GM12878 (cell line): ENCODE measurements at regions not wholly inside any gene's neighbourhood (a gene's known extent, or its start where the extent isn't known, plus 50 kb on each side); places are given as distances from the start of the nearest gene placed in this dataset.

Experiments
- ATAC-seq: fragments of 200-7000 bp; cut with Tn5 transposase; 3 replicates; pipeline ENCODE4 v1.9.1; 2020; ENCODE audit warnings: mild to moderate bottlenecking, moderate library complexity
- BruUV-seq: library from RNA; stranded (reverse); fragments of 400-500 nt; replicated peaks from 2 replicates; lab custom pipeline; 2021; lab: Mats Ljungman, UMichigan
- CTCF ChIA-PET: fragments of 300-600 bp; sonication (Branson Sonifier 250); formaldehyde crosslinking; extraction: SDS; loops from one replicate; lab custom pipeline; 2021; ENCODE audit warnings: inconsistent platforms; lab: Yijun Ruan, JAX
- POLR2A ChIA-PET: fragments of 350-600 bp; formaldehyde crosslinking; extraction: SDS; loops from one replicate; lab custom pipeline; 2021; ENCODE audit warnings: inconsistent platforms; lab: Charles Lee
- RAD21 ChIA-PET: fragments of 300-600 bp; sonication (Branson Sonifier 250); formaldehyde crosslinking; loops from one replicate; lab custom pipeline; 2023; ENCODE audit warnings: antibody characterized with exemption; ENCODE audit not compliant: unreplicated experiment; lab: Charles Lee
- SMC1A ChIA-PET: fragments of 300-600 bp; sonication (Branson Sonifier 250); formaldehyde crosslinking; loops from one replicate; lab custom pipeline; 2023; ENCODE audit not compliant: unreplicated experiment, uncharacterized antibody; lab: Charles Lee
- DNase-seq: peaks from one replicate; pipeline ENCODE4 v3.0.0-alpha.2; 2011; ENCODE audit warnings: low read depth, low spot score
- FAIRE-seq: peaks from 3 replicates; lab custom pipeline; 2011; peaks lifted over from hg19 to GRCh38; lab: Jason Lieb, UNC
- H2AFZ ChIP-seq: 2 replicates; pipeline ENCODE4 v1.6.0; 2011; ENCODE audit warnings: low read depth, low read length, control low read depth; ENCODE audit not compliant: control insufficient read depth
- H3K27ac ChIP-seq: 2 replicates; pipeline ENCODE4 v1.5.1; 2011; ENCODE audit warnings: control low read depth; ENCODE audit not compliant: control insufficient read depth, insufficient read depth
- H3K27me3 ChIP-seq, 2 experiments: replicated peaks in 1 of 2; 2 replicates each; pipeline versions ENCODE4 v1.6.0 to v1.6.1; 2011; ENCODE audit warnings: low read length in 1 of 2; ENCODE audit not compliant: control insufficient read depth in 2 of 2, insufficient read depth in 2 of 2
- H3K36me3 ChIP-seq, 2 experiments: 2 replicates each; pipeline ENCODE4 v1.5.1; 2011; ENCODE audit warnings: low read length in 1 of 2; ENCODE audit not compliant: control insufficient read depth in 2 of 2, insufficient read depth in 2 of 2
- H3K4me1 ChIP-seq: 2 replicates; pipeline ENCODE4 v1.6.1; 2011; ENCODE audit warnings: mild to moderate bottlenecking, low read length, moderate library complexity, mixed read lengths; ENCODE audit not compliant: control insufficient read depth, insufficient read depth
- H3K4me2 ChIP-seq: 2 replicates; pipeline ENCODE4 v1.6.0; 2011; ENCODE audit warnings: control low read depth; ENCODE audit not compliant: control insufficient read depth, insufficient read depth
- H3K4me3 ChIP-seq: fragments of 200-600 bp; sonication (generic); 2 replicates; pipeline ENCODE4 v1.5.1; 2016
- H3K79me2 ChIP-seq: 2 replicates; pipeline ENCODE4 v1.6.0; 2011; ENCODE audit warnings: low read length; ENCODE audit not compliant: control insufficient read depth, insufficient read depth
- H3K9ac ChIP-seq: 2 replicates; pipeline ENCODE4 v1.8.0; 2011; ENCODE audit warnings: low read length, control low read depth, mixed read lengths; ENCODE audit not compliant: control insufficient read depth, insufficient read depth
- H3K9me3 ChIP-seq: replicated peaks from 3 replicates; pipeline ENCODE4 v1.5.1; 2011; ENCODE audit warnings: mild to moderate bottlenecking, low read length; ENCODE audit not compliant: control insufficient read depth, insufficient read depth
- H4K20me1 ChIP-seq: 2 replicates; pipeline ENCODE4 v1.6.0; 2011; ENCODE audit not compliant: control insufficient read depth, insufficient read depth
- ATF3 ChIP-seq: IDR thresholded peaks from 2 replicates; pipeline ENCODE4 v1.6.1; 2011; ENCODE audit warnings: low read depth, mild to moderate bottlenecking, low read length, moderate library complexity, borderline replicate concordance; ENCODE audit errors: extremely low read depth
- BCLAF1 ChIP-seq: fragments of 450-650 bp; IDR thresholded peaks from 2 replicates; pipeline ENCODE4 v1.6.1; 2017; ENCODE audit warnings: antibody characterized with exemption, mild to moderate bottlenecking, moderate library complexity
- CEBPZ ChIP-seq: fragments of 150-350 bp; IDR thresholded peaks from 2 replicates; pipeline ENCODE4 v1.6.1; 2016; ENCODE audit warnings: low read depth, low read length
- CUX1 ChIP-seq: IDR thresholded peaks from 2 replicates; pipeline ENCODE4 v1.6.1; 2012; ENCODE audit warnings: improper control_type of control experiment, low read depth, low read length; ENCODE audit not compliant: insufficient replicate concordance
- NFYB ChIP-seq: IDR thresholded peaks from 2 replicates; pipeline ENCODE4 v1.6.1; 2011; ENCODE audit warnings: low read depth, mild to moderate bottlenecking, low read length, improper control_type of control experiment, moderate library complexity; ENCODE audit not compliant: insufficient read depth
- TCF7 ChIP-seq: IDR thresholded peaks from 2 replicates; pipeline ENCODE4 v1.6.1; 2014; ENCODE audit warnings: antibody characterized with exemption, borderline replicate concordance
- ZBTB33 ChIP-seq: fragments of 450-650 bp; IDR thresholded peaks from 2 replicates; pipeline ENCODE4 v1.6.1; 2017; ENCODE audit warnings: mild to moderate bottlenecking
- WGBS: methylation state at CpG from one replicate; pipeline ENCODE4 v1.1.6; 2016; ENCODE audit warnings: low lambda C conversion rate; ENCODE audit not compliant: insufficient replicate concordance, insufficient coverage; ENCODE audit errors: missing lambda C conversion rate; 5-methylcytosine and 5-hydroxymethylcytosine counted together
- in situ Hi-C: fragments of 300-500 bp; cut with MboI; formaldehyde crosslinking; loops from 9 replicates; pipeline ENCODE4 v1.14.3; 2018; ENCODE audit warnings: mixed read lengths
- intact Hi-C: fragments of 100-400 bp; cut with micrococcal nuclease; formaldehyde crosslinking; loops from one replicate; pipeline ENCODE4 v1.14.2; 2022; ENCODE audit not compliant: unreplicated experiment

- Histone ChIP-seq H3K9me3 (no peaks in the 10 kb centered on the region), H3K27me3 (no peaks in the 10 kb centered on the region), H3K4me1 (no peaks in the 10 kb centered on the region), H3K36me3 (no peaks in the 10 kb centered on the region), H3K4me2 (no peak overlapping the region), H3K27ac (no peak overlapping the region), H3K79me2 (no peaks in the 10 kb centered on the region), H2AFZ (no peak overlapping the region), H3K4me3 (no peak overlapping the region), H4K20me1 (no peaks in the 10 kb centered on the region), H3K9ac (no peak overlapping the region)
- FAIRE-seq (no peak), DNase-seq (no peak), ATAC-seq (no peak)
- ChIA-PET POLR2A (no interaction called here), RAD21 (no interaction called here), CTCF (no interaction called here), SMC1A (no interaction called here)
- no TSS peak for BruUV-seq
- intact Hi-C loops (no loop called here), in situ Hi-C loops (no loop called here)
- WGBS = 16% methylated on average over 5 of the region's 5 CpGs
- no peak for TF ChIP-seq ATF3
- no peak for TF ChIP-seq CUX1
- no peak for TF ChIP-seq NFYB
- TF ChIP-seq BCLAF1 = no peak
- TF ChIP-seq ZBTB33 = no peak
- TF ChIP-seq CEBPZ = no peak
- no peak for TF ChIP-seq TCF7
These were observed 279.9 kb upstream of the ADAMTS5 start for GRCh38 chr21:27246741-27247140.
